Hepatocyte (in vitro differentiated cells): ENCODE measurements at regions not wholly inside any gene's neighbourhood (a gene's known extent, or its start where the extent isn't known, plus 50 kb on each side); places are given as distances from the start of the nearest gene placed in this dataset.

Experiments
- EZH2 ChIP-seq: fragments of 200-600 bp; sonication (generic); IDR thresholded peaks from 2 replicates; pipeline ENCODE4 v1.6.1; 2016; ENCODE audit warnings: antibody characterized with exemption, mild to moderate bottlenecking, borderline replicate concordance
- EZH2phosphoT487 ChIP-seq: fragments of 200-600 bp; sonication (generic); IDR thresholded peaks from one replicate; pipeline ENCODE4 v1.6.1; 2018; ENCODE audit warnings: antibody characterized with exemption, mild to moderate bottlenecking, low read depth, moderate library complexity; ENCODE audit not compliant: unreplicated experiment, severe bottlenecking
- TF ChIP-seq, protein P1 (sequence below): fragments of 200-600 bp; sonication (generic); IDR thresholded peaks from 2 replicates; pipeline ENCODE4 v1.5.1; 2016; ENCODE audit warnings: antibody characterized with exemption, mild to moderate bottlenecking; ENCODE audit not compliant: poor library complexity

DNA sequence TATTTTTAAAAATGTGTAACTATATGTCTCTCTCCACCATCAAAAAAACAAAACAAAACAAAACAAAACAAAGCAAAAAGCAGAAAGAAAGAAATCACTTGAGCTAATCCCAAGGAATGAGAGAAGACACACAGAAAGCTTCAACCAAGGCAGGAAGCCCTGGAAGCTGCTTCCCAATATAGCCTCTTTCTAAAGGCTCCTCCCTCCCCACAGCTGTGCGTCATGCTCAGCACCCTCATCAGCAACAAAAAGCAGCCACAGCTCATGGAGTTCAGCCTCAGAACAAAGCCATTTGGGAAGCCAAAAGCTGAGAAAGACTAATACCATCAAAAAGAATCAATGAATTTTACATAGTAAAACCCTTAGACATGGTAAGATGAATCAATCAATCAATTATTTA lies 501.6 kb upstream of the SMIM31 start:
- TF ChIP-seq, protein P1, sequence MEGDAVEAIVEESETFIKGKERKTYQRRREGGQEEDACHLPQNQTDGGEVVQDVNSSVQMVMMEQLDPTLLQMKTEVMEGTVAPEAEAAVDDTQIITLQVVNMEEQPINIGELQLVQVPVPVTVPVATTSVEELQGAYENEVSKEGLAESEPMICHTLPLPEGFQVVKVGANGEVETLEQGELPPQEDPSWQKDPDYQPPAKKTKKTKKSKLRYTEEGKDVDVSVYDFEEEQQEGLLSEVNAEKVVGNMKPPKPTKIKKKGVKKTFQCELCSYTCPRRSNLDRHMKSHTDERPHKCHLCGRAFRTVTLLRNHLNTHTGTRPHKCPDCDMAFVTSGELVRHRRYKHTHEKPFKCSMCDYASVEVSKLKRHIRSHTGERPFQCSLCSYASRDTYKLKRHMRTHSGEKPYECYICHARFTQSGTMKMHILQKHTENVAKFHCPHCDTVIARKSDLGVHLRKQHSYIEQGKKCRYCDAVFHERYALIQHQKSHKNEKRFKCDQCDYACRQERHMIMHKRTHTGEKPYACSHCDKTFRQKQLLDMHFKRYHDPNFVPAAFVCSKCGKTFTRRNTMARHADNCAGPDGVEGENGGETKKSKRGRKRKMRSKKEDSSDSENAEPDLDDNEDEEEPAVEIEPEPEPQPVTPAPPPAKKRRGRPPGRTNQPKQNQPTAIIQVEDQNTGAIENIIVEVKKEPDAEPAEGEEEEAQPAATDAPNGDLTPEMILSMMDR = no peak
- TF ChIP-seq EZH2 = no peak
- no peak for TF ChIP-seq EZH2phosphoT487
